CD8-positive, alpha-beta memory T cell (primary cell): ENCODE measurements at regions not wholly inside any gene's neighbourhood (a gene's known extent, or its start where the extent isn't known, plus 50 kb on each side); places are given as distances from the start of the nearest gene placed in this dataset.
"Not testable (repeated sequence)": the region's sequence is repeated elsewhere in the genome, so short reads cannot be mapped to it uniquely, and the experiment has no call there.

Experiments used
- CTCF ChIA-PET: fragments of 350-600 bp; sonication (Branson Sonifier 250); formaldehyde crosslinking; loops from one replicate; lab custom pipeline; 2021; ENCODE audit warnings: antibody characterized with exemption; lab: Charles Lee
- POLR2A ChIA-PET: fragments of 350-600 bp; sonication (Branson Sonifier 250); formaldehyde crosslinking; loops from one replicate; lab custom pipeline; 2021; ENCODE audit warnings: antibody characterized with exemption; lab: Charles Lee
- DNase-seq, 5 donors: peaks; one replicate each; pipeline versions ENCODE4 v3.0.0 to v3.0.0-alpha.2; 2020 to 2022; ENCODE audit warnings: mixed read lengths in 1 of 5
- H3K27ac ChIP-seq: one replicate; pipeline ENCODE4 v1.7.0; 2013; ENCODE audit warnings: low read depth, mild to moderate bottlenecking, low read length, moderate library complexity
- H3K27me3 ChIP-seq: 2 replicates; pipeline ENCODE4 v1.7.0; 2013; ENCODE audit warnings: low read length, mild to moderate bottlenecking; ENCODE audit not compliant: insufficient read depth, poor library complexity, severe bottlenecking
- H3K36me3 ChIP-seq: 2 replicates; pipeline ENCODE4 v1.7.0; 2013; ENCODE audit warnings: mild to moderate bottlenecking, low read length, moderate library complexity; ENCODE audit not compliant: insufficient read depth
- H3K4me1 ChIP-seq: 2 replicates; pipeline ENCODE4 v1.7.0; 2013; ENCODE audit warnings: mild to moderate bottlenecking, low read length, moderate library complexity; ENCODE audit not compliant: insufficient read depth
- H3K4me3 ChIP-seq: 2 replicates; pipeline ENCODE4 v1.7.0; 2013; ENCODE audit warnings: mild to moderate bottlenecking, low read length
- H3K9me3 ChIP-seq: 2 replicates; pipeline ENCODE4 v1.7.0; 2013; ENCODE audit warnings: mild to moderate bottlenecking, low read length
- H3K27ac Mint-ChIP-seq, 8 donors: one replicate each; pipeline ENCODE4 v1.8.0; 2020 to 2021; ENCODE audit warnings: mixed read lengths in 8 of 8, mild to moderate bottlenecking in 6 of 8, inconsistent platforms in 3 of 8, moderate library complexity in 3 of 8
- H3K27me3 Mint-ChIP-seq, 2 donors: one replicate each; pipeline ENCODE4 v1.8.0; 2020 to 2021; ENCODE audit warnings: mixed read lengths in 2 of 2, mild to moderate bottlenecking in 1 of 2, moderate library complexity in 1 of 2
- H3K36me3 Mint-ChIP-seq, 3 donors: one replicate each; pipeline ENCODE4 v1.8.0; 2020 to 2021; ENCODE audit warnings: mixed read lengths in 3 of 3, inconsistent platforms in 1 of 3, mild to moderate bottlenecking in 1 of 3
- H3K4me1 Mint-ChIP-seq, 3 donors: one replicate each; pipeline ENCODE4 v1.8.0; 2020 to 2021; ENCODE audit warnings: mixed read lengths in 3 of 3, inconsistent platforms in 1 of 3, mild to moderate bottlenecking in 1 of 3
- H3K4me3 Mint-ChIP-seq, 7 donors: one replicate each; pipeline ENCODE4 v1.8.0; 2020 to 2021; ENCODE audit warnings: mixed read lengths in 7 of 7, mild to moderate bottlenecking in 6 of 7, moderate library complexity in 4 of 7, inconsistent platforms in 2 of 7
- H3K9me3 Mint-ChIP-seq, 5 donors: one replicate each; pipeline ENCODE4 v1.8.0; 2020 to 2022; ENCODE audit warnings: mixed read lengths in 5 of 5, mild to moderate bottlenecking in 3 of 5, moderate library complexity in 2 of 5, inconsistent platforms in 1 of 5

- Mint-ChIP-seq H3K36me3 (no peaks in the 10 kb centered on the region), H3K27ac (no peak overlapping the region), H3K27me3 (no peaks in the 10 kb centered on the region), H3K4me3 (no peak overlapping the region), H3K4me1 (no peaks in the 10 kb centered on the region), H3K9me3 (peaks cover 0 to 14% (median 3%) of the 10 kb centered on the region in 5 donors)
- H3K36me3 ChIP-seq = no peaks in the 10 kb centered on the region
- H3K9me3 ChIP-seq = no peaks in the 10 kb centered on the region
- no peak overlapping the region for H3K4me3 ChIP-seq
- H3K27ac ChIP-seq = no peak overlapping the region
- no peaks in the 10 kb centered on the region for H3K27me3 ChIP-seq
- no peaks in the 10 kb centered on the region for H3K4me1 ChIP-seq
- ChIA-PET CTCF (no interaction called here), POLR2A (no interaction called here)
- no peak for DNase-seq
Observed at GRCh38 chr18:71038196-71038595, 749.4 kb downstream of the SOCS6 start.

- H3K27ac Mint-ChIP-seq = no peak overlapping the region
Observed at GRCh38 chr18:71036783-71037182, 747.9 kb downstream of the SOCS6 start.

GRCh38 chr18:71031296-71032191 lies 742.7 kb downstream of the SOCS6 start:
- H3K9me3 ChIP-seq, H3K36me3 Mint-ChIP-seq, DNase-seq, H3K36me3 ChIP-seq, POLR2A ChIA-PET, H3K27ac Mint-ChIP-seq, H3K4me1 ChIP-seq, H3K27me3 Mint-ChIP-seq, H3K4me3 Mint-ChIP-seq, H3K27ac ChIP-seq, H3K4me3 ChIP-seq, CTCF ChIA-PET, H3K27me3 ChIP-seq, H3K4me1 Mint-ChIP-seq: not testable (repeated sequence)
- H3K9me3 Mint-ChIP-seq = peaks cover 4 to 15% (median 13%) of the 10 kb centered on the region in 5 donors

More at GRCh38 chr18:71036783-71037182, 747.9 kb downstream of the SOCS6 start:
- Mint-ChIP-seq H3K36me3 (no peaks in the 10 kb centered on the region), H3K4me1 (no peaks in the 10 kb centered on the region), H3K9me3 (peaks cover 0 to 19% (median 6%) of the 10 kb centered on the region in 5 donors), H3K4me3 (no peak overlapping the region), H3K27me3 (no peaks in the 10 kb centered on the region)
- H3K9me3 ChIP-seq = no peaks in the 10 kb centered on the region
- H3K27ac ChIP-seq = no peak overlapping the region
- H3K36me3 ChIP-seq = no peaks in the 10 kb centered on the region
- DNase-seq = no peak
- CTCF ChIA-PET = no interaction called here
- no peak overlapping the region for H3K4me3 ChIP-seq
- H3K27me3 ChIP-seq = no peaks in the 10 kb centered on the region
- POLR2A ChIA-PET = no interaction called here
- H3K4me1 ChIP-seq = no peaks in the 10 kb centered on the region

GRCh38 chr18:71030085-71030484 lies 741.2 kb downstream of the SOCS6 start:
- not testable (repeated sequence) for H3K36me3 ChIP-seq, H3K36me3 Mint-ChIP-seq, H3K27ac Mint-ChIP-seq

GRCh38 chr18:71028285-71028762 lies 739.5 kb downstream of the SOCS6 start:
- no peak for DNase-seq
- Mint-ChIP-seq H3K27ac (no peak overlapping the region), H3K27me3 (no peaks in the 10 kb centered on the region), H3K4me1 (no peaks in the 10 kb centered on the region), H3K4me3 (no peak overlapping the region), H3K9me3 (peaks cover 7 to 15% (median 14%) of the 10 kb centered on the region in 5 donors), H3K36me3 (no peaks in the 10 kb centered on the region)
- no peak overlapping the region for H3K27ac ChIP-seq
- no peak overlapping the region for H3K4me3 ChIP-seq
- ChIA-PET POLR2A (no interaction called here), CTCF (no interaction called here)
- no peaks in the 10 kb centered on the region for H3K4me1 ChIP-seq
- no peaks in the 10 kb centered on the region for H3K27me3 ChIP-seq
- H3K36me3 ChIP-seq = no peaks in the 10 kb centered on the region
- no peaks in the 10 kb centered on the region for H3K9me3 ChIP-seq

More at GRCh38 chr18:71030085-71030484, 741.2 kb downstream of the SOCS6 start:
- H3K27ac ChIP-seq, H3K4me3 Mint-ChIP-seq, H3K4me1 Mint-ChIP-seq, H3K4me3 ChIP-seq, H3K9me3 ChIP-seq, H3K4me1 ChIP-seq, CTCF ChIA-PET, POLR2A ChIA-PET, H3K27me3 Mint-ChIP-seq, DNase-seq, H3K27me3 ChIP-seq: not testable (repeated sequence)
- H3K9me3 Mint-ChIP-seq = peaks cover 4 to 15% (median 14%) of the 10 kb centered on the region in 5 donors

- Mint-ChIP-seq H3K27ac (no peak overlapping the region), H3K4me1 (no peaks in the 10 kb centered on the region), H3K4me3 (no peak overlapping the region), H3K9me3 (peaks cover 8 to 15% (median 9%) of the 10 kb centered on the region in 5 donors), H3K27me3 (no peaks in the 10 kb centered on the region), H3K36me3 (peaks cover 0 to under 1% (median 0%) of the 10 kb centered on the region in 3 donors)
- Histone ChIP-seq H3K9me3 (no peaks in the 10 kb centered on the region), H3K27ac (no peak overlapping the region), H3K4me3 (no peak overlapping the region), H3K36me3 (no peaks in the 10 kb centered on the region), H3K4me1 (no peaks in the 10 kb centered on the region), H3K27me3 (no peaks in the 10 kb centered on the region)
- ChIA-PET CTCF (no interaction called here), POLR2A (no interaction called here)
- DNase-seq = no peak
Observed at GRCh38 chr18:71027531-71027930, 738.7 kb downstream of the SOCS6 start.

GRCh38 chr18:71025505-71026225 lies 736.8 kb downstream of the SOCS6 start:
- no peaks in the 10 kb centered on the region for H3K27me3 Mint-ChIP-seq
- H3K4me1 ChIP-seq = no peaks in the 10 kb centered on the region
- no peak overlapping the region for H3K4me3 Mint-ChIP-seq
- no peaks in the 10 kb centered on the region for H3K9me3 ChIP-seq
- no peak overlapping the region for H3K27ac ChIP-seq
- peaks cover 8 to 12% (median 10%) of the 10 kb centered on the region in 5 donors for H3K9me3 Mint-ChIP-seq
- ChIA-PET CTCF (no interaction called here), POLR2A (no interaction called here)
- no peak overlapping the region for H3K27ac Mint-ChIP-seq
- H3K36me3 Mint-ChIP-seq = peaks cover 0 to 2% (median 0%) of the 10 kb centered on the region in 3 donors
- H3K4me1 Mint-ChIP-seq = no peaks in the 10 kb centered on the region
- H3K27me3 ChIP-seq = no peaks in the 10 kb centered on the region
- no peak for DNase-seq
- H3K4me3 ChIP-seq = no peak overlapping the region
- no peaks in the 10 kb centered on the region for H3K36me3 ChIP-seq

- Mint-ChIP-seq H3K27ac (no peak overlapping the region), H3K4me3 (no peak overlapping the region), H3K9me3 (peaks cover 3 to 24% (median 3%) of the 10 kb centered on the region in 5 donors), H3K27me3 (no peaks in the 10 kb centered on the region), H3K36me3 (peaks cover 0 to 2% (median 0%) of the 10 kb centered on the region in 3 donors), H3K4me1 (no peaks in the 10 kb centered on the region)
- Histone ChIP-seq H3K27me3 (no peaks in the 10 kb centered on the region), H3K27ac (no peak overlapping the region), H3K4me1 (no peaks in the 10 kb centered on the region), H3K36me3 (no peaks in the 10 kb centered on the region), H3K4me3 (no peak overlapping the region), H3K9me3 (no peaks in the 10 kb centered on the region)
- ChIA-PET CTCF (no interaction called here), POLR2A (no interaction called here)
- DNase-seq = no peak
Observed at GRCh38 chr18:71022389-71022788, 733.5 kb downstream of the SOCS6 start.
